Progenitor cell of endocrine pancreas (in vitro differentiated cells): ENCODE measurements at regions not wholly inside any gene's neighbourhood (a gene's known extent, or its start where the extent isn't known, plus 50 kb on each side); places are given as distances from the start of the nearest gene placed in this dataset.
A peak's percentile ranks its signal among the peaks of the same experiment; 100 is the strongest.

ENCODE experiments used
- DNase-seq: peaks from one replicate; pipeline ENCODE4 v3.0.0; 2021; ENCODE audit warnings: low spot score; ENCODE audit not compliant: unreplicated experiment
- H3K27ac Mint-ChIP-seq: 2 replicates; pipeline ENCODE4 v1.8.0; 2021; ENCODE audit warnings: mild to moderate bottlenecking, moderate library complexity, mixed read lengths
- H3K27me3 Mint-ChIP-seq: 2 replicates; pipeline ENCODE4 v1.8.0; 2021; ENCODE audit warnings: mixed read lengths
- H3K36me3 Mint-ChIP-seq: 2 replicates; pipeline ENCODE4 v1.8.0; 2022; ENCODE audit warnings: mixed read lengths; ENCODE audit not compliant: insufficient read depth
- H3K4me1 Mint-ChIP-seq: 2 replicates; pipeline ENCODE4 v1.8.0; 2021; ENCODE audit warnings: low read depth, mixed read lengths
- H3K4me3 Mint-ChIP-seq: 2 replicates; pipeline ENCODE4 v1.8.0; 2021; ENCODE audit warnings: low read depth, mild to moderate bottlenecking, moderate library complexity, mixed read lengths
- H3K9me3 Mint-ChIP-seq: 2 replicates; pipeline ENCODE4 v1.8.0; 2021; ENCODE audit warnings: low read depth, mixed read lengths
- TF ChIP-seq, protein P1 (sequence below): fragments of 200-600 bp; sonication (generic); IDR thresholded peaks from one replicate; pipeline ENCODE4 v1.5.0; 2021; ENCODE audit warnings: antibody characterized with exemption, mild to moderate bottlenecking; ENCODE audit not compliant: unreplicated experiment

DNA sequence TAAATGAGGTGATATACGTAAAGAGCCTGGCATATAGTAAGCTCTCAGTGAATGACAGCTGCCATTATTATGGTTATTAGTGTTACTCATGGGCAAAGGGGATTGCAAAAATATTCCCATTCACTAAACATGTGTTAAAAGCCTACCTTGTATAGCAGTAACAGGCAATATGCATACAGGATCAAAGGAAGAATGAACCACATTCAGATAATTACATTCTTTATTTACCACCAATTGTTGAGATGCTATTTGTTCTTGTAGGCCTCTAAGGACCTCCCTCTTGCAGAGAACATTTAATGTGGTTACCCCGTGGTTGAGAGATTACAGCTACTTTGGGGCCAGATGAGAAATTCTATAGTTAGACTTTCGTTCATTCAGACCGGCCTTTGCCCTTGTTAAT is 82.7 kb upstream of the DRD2 start:
- H3K4me1 Mint-ChIP-seq, result no peaks in the 10 kb centered on the region
- no peak for DNase-seq
- no peaks in the 10 kb centered on the region for H3K36me3 Mint-ChIP-seq
- no peak overlapping the region for H3K27ac Mint-ChIP-seq
- TF ChIP-seq, protein P1, sequence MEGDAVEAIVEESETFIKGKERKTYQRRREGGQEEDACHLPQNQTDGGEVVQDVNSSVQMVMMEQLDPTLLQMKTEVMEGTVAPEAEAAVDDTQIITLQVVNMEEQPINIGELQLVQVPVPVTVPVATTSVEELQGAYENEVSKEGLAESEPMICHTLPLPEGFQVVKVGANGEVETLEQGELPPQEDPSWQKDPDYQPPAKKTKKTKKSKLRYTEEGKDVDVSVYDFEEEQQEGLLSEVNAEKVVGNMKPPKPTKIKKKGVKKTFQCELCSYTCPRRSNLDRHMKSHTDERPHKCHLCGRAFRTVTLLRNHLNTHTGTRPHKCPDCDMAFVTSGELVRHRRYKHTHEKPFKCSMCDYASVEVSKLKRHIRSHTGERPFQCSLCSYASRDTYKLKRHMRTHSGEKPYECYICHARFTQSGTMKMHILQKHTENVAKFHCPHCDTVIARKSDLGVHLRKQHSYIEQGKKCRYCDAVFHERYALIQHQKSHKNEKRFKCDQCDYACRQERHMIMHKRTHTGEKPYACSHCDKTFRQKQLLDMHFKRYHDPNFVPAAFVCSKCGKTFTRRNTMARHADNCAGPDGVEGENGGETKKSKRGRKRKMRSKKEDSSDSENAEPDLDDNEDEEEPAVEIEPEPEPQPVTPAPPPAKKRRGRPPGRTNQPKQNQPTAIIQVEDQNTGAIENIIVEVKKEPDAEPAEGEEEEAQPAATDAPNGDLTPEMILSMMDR, result no peak
- no peaks in the 10 kb centered on the region for H3K9me3 Mint-ChIP-seq
- no peak overlapping the region for H3K4me3 Mint-ChIP-seq
- no peaks in the 10 kb centered on the region for H3K27me3 Mint-ChIP-seq

DNA sequence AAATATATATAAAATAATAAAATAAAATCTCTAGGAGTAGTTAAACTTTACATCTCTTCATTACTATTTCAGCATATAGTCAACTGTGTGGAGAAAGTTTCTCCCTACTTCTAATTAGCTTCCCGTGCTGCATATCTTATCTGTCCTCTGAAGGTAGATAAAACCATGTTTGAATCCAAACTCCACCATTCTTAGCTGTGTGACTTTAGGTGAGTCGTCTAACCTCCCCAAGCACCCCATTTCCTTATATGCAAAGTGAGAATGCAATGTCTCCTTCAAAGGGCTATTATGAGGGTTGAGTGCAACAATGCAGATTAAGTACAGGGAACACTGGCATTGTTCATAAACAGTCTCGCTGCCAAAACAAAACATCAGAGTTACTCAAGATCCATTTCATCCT is 80.8 kb upstream of the DRD2 start:
- H3K36me3 Mint-ChIP-seq, result no peaks in the 10 kb centered on the region
- DNase-seq, result no peak
- no peaks in the 10 kb centered on the region for H3K9me3 Mint-ChIP-seq
- TF ChIP-seq, protein P1, result no peak
- H3K4me1 Mint-ChIP-seq, result no peaks in the 10 kb centered on the region
- H3K27me3 Mint-ChIP-seq, result peaks cover 4% of the 10 kb centered on the region
- no peak overlapping the region for H3K4me3 Mint-ChIP-seq
- H3K27ac Mint-ChIP-seq, result no peak overlapping the region

DNA sequence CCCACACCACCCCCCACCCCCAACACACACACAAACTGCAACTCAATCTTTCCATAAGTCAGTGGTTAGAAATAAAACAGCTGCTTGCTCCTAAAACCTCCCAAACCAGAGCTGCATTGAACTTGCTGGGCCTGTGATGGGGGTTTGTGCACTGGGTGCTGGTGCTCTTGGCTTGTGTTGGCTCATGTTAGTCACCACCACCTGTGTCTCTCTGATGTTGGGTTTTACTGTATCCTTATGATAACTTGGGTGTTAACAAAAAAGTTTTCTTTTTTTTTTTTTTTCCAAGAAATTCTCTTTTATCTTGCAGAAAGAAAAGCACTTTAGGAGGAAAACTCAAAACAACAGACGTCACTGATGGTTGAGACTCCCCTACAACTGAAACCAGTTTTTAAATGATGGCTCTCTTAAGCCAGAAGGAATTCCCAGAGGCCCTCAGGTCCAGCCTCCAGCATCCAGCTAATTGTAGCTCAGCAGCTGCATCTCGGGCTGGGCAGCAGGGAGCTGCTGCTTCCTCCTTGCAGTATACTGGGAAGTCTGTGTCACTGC is 79.9 kb upstream of the DRD2 start:
- no peaks in the 10 kb centered on the region for H3K4me1 Mint-ChIP-seq
- H3K4me3 Mint-ChIP-seq, result no peak overlapping the region
- H3K9me3 Mint-ChIP-seq, result no peaks in the 10 kb centered on the region
- peaks cover 5% of the 10 kb centered on the region for H3K27me3 Mint-ChIP-seq
- no peak for DNase-seq
- TF ChIP-seq, protein P1, result no peak
- no peaks in the 10 kb centered on the region for H3K36me3 Mint-ChIP-seq
- H3K27ac Mint-ChIP-seq, result no peak overlapping the region

DNA sequence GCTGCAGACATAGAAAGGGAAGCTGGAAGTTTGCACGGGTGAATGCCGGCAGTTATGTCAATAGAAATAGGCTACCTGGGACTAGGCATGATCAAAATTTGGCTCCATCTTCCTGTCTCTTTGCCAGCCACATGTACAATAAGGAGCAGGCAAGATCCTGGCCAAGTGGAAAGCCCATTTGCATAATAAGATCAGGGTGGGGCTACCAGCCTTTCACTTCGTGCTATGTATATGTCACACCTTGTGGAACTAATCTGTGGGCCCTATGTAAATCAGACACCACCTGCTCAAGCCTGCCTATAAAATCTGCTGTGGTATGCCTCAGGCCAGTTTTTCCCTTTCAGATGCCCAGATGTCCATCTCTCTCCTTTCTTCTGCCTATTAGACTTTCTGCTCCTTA is 79.3 kb upstream of the DRD2 start:
- H3K9me3 Mint-ChIP-seq, result no peaks in the 10 kb centered on the region
- peak overlapping the region; percentile 50 for H3K27ac Mint-ChIP-seq
- H3K27me3 Mint-ChIP-seq, result peaks cover 7% of the 10 kb centered on the region
- no peak overlapping the region for H3K4me3 Mint-ChIP-seq
- TF ChIP-seq, protein P1, result no peak
- no peak for DNase-seq
- no peaks in the 10 kb centered on the region for H3K4me1 Mint-ChIP-seq
- H3K36me3 Mint-ChIP-seq, result no peaks in the 10 kb centered on the region

DNA sequence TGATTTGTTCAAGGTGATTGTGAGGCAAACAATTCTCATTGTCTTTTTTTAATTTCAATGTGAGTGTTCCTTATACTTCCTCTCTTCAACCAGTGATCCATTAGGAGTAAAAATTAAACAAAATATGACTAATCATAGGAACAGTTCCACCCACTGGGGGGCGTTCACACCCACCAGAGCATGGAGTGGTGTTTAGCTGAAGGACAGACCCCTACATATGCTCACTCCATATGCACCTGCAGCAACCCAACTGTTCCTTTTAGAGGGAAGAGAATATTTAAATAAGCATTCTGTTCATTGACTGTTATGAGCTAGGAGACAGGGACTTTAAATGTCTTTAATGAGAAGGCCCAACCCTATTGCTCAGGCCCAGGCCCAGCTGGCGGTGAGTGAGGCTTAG is 78.7 kb upstream of the DRD2 start:
- no peak overlapping the region for H3K4me3 Mint-ChIP-seq
- H3K9me3 Mint-ChIP-seq, result no peaks in the 10 kb centered on the region
- H3K4me1 Mint-ChIP-seq, result no peaks in the 10 kb centered on the region
- H3K36me3 Mint-ChIP-seq, result no peaks in the 10 kb centered on the region
- H3K27ac Mint-ChIP-seq, result no peak overlapping the region
- TF ChIP-seq, protein P1, result peak; percentile 15
- no peak for DNase-seq
- H3K27me3 Mint-ChIP-seq, result peaks cover 7% of the 10 kb centered on the region
